GM12878 (cell line): ENCODE measurements at regions not wholly inside any gene's neighbourhood (a gene's known extent, or its start where the extent isn't known, plus 50 kb on each side); places are given as distances from the start of the nearest gene placed in this dataset.

ENCODE experiments used
- ATAC-seq: fragments of 200-7000 bp; cut with Tn5 transposase; 3 replicates; pipeline ENCODE4 v1.9.1; 2020; ENCODE audit warnings: mild to moderate bottlenecking, moderate library complexity
- BruUV-seq: library from RNA; stranded (reverse); fragments of 400-500 nt; replicated peaks from 2 replicates; lab custom pipeline; 2021; lab: Mats Ljungman, UMichigan
- CTCF ChIA-PET: fragments of 300-600 bp; sonication (Branson Sonifier 250); formaldehyde crosslinking; extraction: SDS; loops from one replicate; lab custom pipeline; 2021; ENCODE audit warnings: inconsistent platforms; lab: Yijun Ruan, JAX
- POLR2A ChIA-PET: fragments of 350-600 bp; formaldehyde crosslinking; extraction: SDS; loops from one replicate; lab custom pipeline; 2021; ENCODE audit warnings: inconsistent platforms; lab: Charles Lee
- RAD21 ChIA-PET: fragments of 300-600 bp; sonication (Branson Sonifier 250); formaldehyde crosslinking; loops from one replicate; lab custom pipeline; 2023; ENCODE audit warnings: antibody characterized with exemption; ENCODE audit not compliant: unreplicated experiment; lab: Charles Lee
- SMC1A ChIA-PET: fragments of 300-600 bp; sonication (Branson Sonifier 250); formaldehyde crosslinking; loops from one replicate; lab custom pipeline; 2023; ENCODE audit not compliant: unreplicated experiment, uncharacterized antibody; lab: Charles Lee
- DNase-seq: peaks from one replicate; pipeline ENCODE4 v3.0.0-alpha.2; 2011; ENCODE audit warnings: low read depth, low spot score
- FAIRE-seq: peaks from 3 replicates; lab custom pipeline; 2011; peaks lifted over from hg19 to GRCh38; lab: Jason Lieb, UNC
- H2AFZ ChIP-seq: 2 replicates; pipeline ENCODE4 v1.6.0; 2011; ENCODE audit warnings: low read depth, low read length, control low read depth; ENCODE audit not compliant: control insufficient read depth
- H3K27ac ChIP-seq: 2 replicates; pipeline ENCODE4 v1.5.1; 2011; ENCODE audit warnings: control low read depth; ENCODE audit not compliant: control insufficient read depth, insufficient read depth
- H3K27me3 ChIP-seq, 2 experiments: replicated peaks in 1 of 2; 2 replicates each; pipeline versions ENCODE4 v1.6.0 to v1.6.1; 2011; ENCODE audit warnings: low read length in 1 of 2; ENCODE audit not compliant: control insufficient read depth in 2 of 2, insufficient read depth in 2 of 2
- H3K36me3 ChIP-seq, 2 experiments: 2 replicates each; pipeline ENCODE4 v1.5.1; 2011; ENCODE audit warnings: low read length in 1 of 2; ENCODE audit not compliant: control insufficient read depth in 2 of 2, insufficient read depth in 2 of 2
- H3K4me1 ChIP-seq: 2 replicates; pipeline ENCODE4 v1.6.1; 2011; ENCODE audit warnings: mild to moderate bottlenecking, low read length, moderate library complexity, mixed read lengths; ENCODE audit not compliant: control insufficient read depth, insufficient read depth
- H3K4me2 ChIP-seq: 2 replicates; pipeline ENCODE4 v1.6.0; 2011; ENCODE audit warnings: control low read depth; ENCODE audit not compliant: control insufficient read depth, insufficient read depth
- H3K4me3 ChIP-seq: fragments of 200-600 bp; sonication (generic); 2 replicates; pipeline ENCODE4 v1.5.1; 2016
- H3K79me2 ChIP-seq: 2 replicates; pipeline ENCODE4 v1.6.0; 2011; ENCODE audit warnings: low read length; ENCODE audit not compliant: control insufficient read depth, insufficient read depth
- H3K9ac ChIP-seq: 2 replicates; pipeline ENCODE4 v1.8.0; 2011; ENCODE audit warnings: low read length, control low read depth, mixed read lengths; ENCODE audit not compliant: control insufficient read depth, insufficient read depth
- H3K9me3 ChIP-seq: replicated peaks from 3 replicates; pipeline ENCODE4 v1.5.1; 2011; ENCODE audit warnings: mild to moderate bottlenecking, low read length; ENCODE audit not compliant: control insufficient read depth, insufficient read depth
- H4K20me1 ChIP-seq: 2 replicates; pipeline ENCODE4 v1.6.0; 2011; ENCODE audit not compliant: control insufficient read depth, insufficient read depth
- JUNB ChIP-seq: IDR thresholded peaks from 2 replicates; pipeline ENCODE4 v1.6.1; 2016; ENCODE audit warnings: antibody characterized with exemption, mild to moderate bottlenecking
- MYB ChIP-seq: fragments of 150-350 bp; IDR thresholded peaks from 2 replicates; pipeline ENCODE4 v1.6.1; 2014; ENCODE audit warnings: mild to moderate bottlenecking, low read depth, low read length, borderline replicate concordance
- NFXL1 ChIP-seq: fragments of 450-650 bp; IDR thresholded peaks from 2 replicates; pipeline ENCODE4 v1.6.1; 2017; ENCODE audit warnings: antibody characterized with exemption, mild to moderate bottlenecking, borderline replicate concordance
- NRF1 ChIP-seq: conservative IDR thresholded peaks from 2 replicates; pipeline ENCODE4 v1.6.1; 2011; ENCODE audit warnings: mild to moderate bottlenecking, low read depth, low read length, improper control_type of control experiment
- SMARCA5 ChIP-seq: fragments of 450-650 bp; IDR thresholded peaks from 2 replicates; pipeline ENCODE4 v1.6.1; 2017; ENCODE audit warnings: mild to moderate bottlenecking
- SUZ12 ChIP-seq: fragments of 200-600 bp; sonication (generic); IDR thresholded peaks from one replicate; pipeline ENCODE4 v1.6.1; 2018; ENCODE audit warnings: antibody characterized with exemption, mild to moderate bottlenecking; ENCODE audit not compliant: unreplicated experiment
- TARDBP ChIP-seq: IDR thresholded peaks from 2 replicates; pipeline ENCODE4 v1.6.1; 2016; ENCODE audit warnings: borderline replicate concordance
- WGBS: methylation state at CpG from one replicate; pipeline ENCODE4 v1.1.6; 2016; ENCODE audit warnings: low lambda C conversion rate; ENCODE audit not compliant: insufficient replicate concordance, insufficient coverage; ENCODE audit errors: missing lambda C conversion rate; 5-methylcytosine and 5-hydroxymethylcytosine counted together
- in situ Hi-C: fragments of 300-500 bp; cut with MboI; formaldehyde crosslinking; loops from 9 replicates; pipeline ENCODE4 v1.14.3; 2018; ENCODE audit warnings: mixed read lengths
- intact Hi-C: fragments of 100-400 bp; cut with micrococcal nuclease; formaldehyde crosslinking; loops from one replicate; pipeline ENCODE4 v1.14.2; 2022; ENCODE audit not compliant: unreplicated experiment
- TF ChIP-seq, protein P1 (sequence below): fragments of 450-650 bp; IDR thresholded peaks from 2 replicates; pipeline ENCODE4 v1.6.1; 2017; ENCODE audit warnings: borderline replicate concordance

DNA sequence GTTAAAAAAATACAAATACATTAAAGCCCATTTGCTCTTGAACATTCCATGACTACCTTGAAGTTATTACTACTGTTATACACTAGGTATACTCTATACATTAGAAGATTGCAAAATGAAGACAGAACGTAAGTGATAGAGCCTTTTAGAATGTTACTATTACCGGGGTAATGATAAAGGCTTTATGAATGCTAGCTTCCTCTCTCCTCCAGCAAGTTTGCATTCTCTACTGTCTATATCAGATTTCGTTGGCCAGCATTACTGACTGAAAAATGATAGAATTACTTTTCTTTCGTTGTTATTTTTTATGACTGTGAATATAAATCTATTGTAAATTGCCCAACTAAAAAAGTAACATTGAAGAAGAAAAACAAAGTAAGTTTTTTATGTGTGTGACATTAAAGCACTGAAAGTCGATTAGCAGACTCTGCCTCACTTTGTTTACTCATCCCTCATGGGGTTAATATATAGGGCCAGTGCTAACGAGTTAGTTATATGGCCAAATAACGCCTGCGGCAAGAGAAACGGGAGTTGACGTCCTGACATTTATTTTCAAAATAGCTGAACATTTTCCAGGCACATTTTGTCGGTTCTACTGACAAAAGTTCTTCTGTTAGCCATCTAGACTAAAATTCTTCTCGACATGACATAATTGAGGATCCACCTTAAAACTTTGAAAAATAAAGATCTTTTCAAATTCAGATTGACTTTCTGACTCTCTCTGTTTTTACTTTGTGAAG lies 163.8 kb upstream of the KITLG start:
- ChIA-PET POLR2A (no interaction called here), CTCF (interaction anchor here (0.6 kb wide), 1 partner anchor 401 kb away, joined by 3 read pairs; no protein-coding TSS in a partner anchor), RAD21 (no interaction called here), SMC1A (no interaction called here)
- H3K9me3 ChIP-seq = no peaks in the 10 kb centered on the region
- H3K27me3 ChIP-seq = no peaks in the 10 kb centered on the region
- in situ Hi-C loops (no loop called here), intact Hi-C loops (no loop called here)
- no peak overlapping the region for H2AFZ ChIP-seq
- WGBS = 44% methylated on average over 12 of the region's 12 CpGs
- H3K9ac ChIP-seq = no peak overlapping the region
- no peak overlapping the region for H3K27ac ChIP-seq
- H3K36me3 ChIP-seq = no peaks in the 10 kb centered on the region
- FAIRE-seq (no peak), ATAC-seq (no peak), DNase-seq (no peak)
- H3K4me3 ChIP-seq = no peak overlapping the region
- H3K79me2 ChIP-seq = no peaks in the 10 kb centered on the region
- no peaks in the 10 kb centered on the region for H3K4me1 ChIP-seq
- TF ChIP-seq MYB (no peak), TARDBP (no peak), SUZ12 (no peak), NFXL1 (no peak), SMARCA5 (no peak), JUNB (no peak), NRF1 (no peak)
- TF ChIP-seq, protein P1, sequence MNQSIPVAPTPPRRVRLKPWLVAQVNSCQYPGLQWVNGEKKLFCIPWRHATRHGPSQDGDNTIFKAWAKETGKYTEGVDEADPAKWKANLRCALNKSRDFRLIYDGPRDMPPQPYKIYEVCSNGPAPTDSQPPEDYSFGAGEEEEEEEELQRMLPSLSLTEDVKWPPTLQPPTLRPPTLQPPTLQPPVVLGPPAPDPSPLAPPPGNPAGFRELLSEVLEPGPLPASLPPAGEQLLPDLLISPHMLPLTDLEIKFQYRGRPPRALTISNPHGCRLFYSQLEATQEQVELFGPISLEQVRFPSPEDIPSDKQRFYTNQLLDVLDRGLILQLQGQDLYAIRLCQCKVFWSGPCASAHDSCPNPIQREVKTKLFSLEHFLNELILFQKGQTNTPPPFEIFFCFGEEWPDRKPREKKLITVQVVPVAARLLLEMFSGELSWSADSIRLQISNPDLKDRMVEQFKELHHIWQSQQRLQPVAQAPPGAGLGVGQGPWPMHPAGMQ = no peak
- no peaks in the 10 kb centered on the region for H4K20me1 ChIP-seq
- no peak overlapping the region for H3K4me2 ChIP-seq
- BruUV-seq = no TSS peak
